HG03469 (cell line): ENCODE measurements at regions not wholly inside any gene's neighbourhood (a gene's known extent, or its start where the extent isn't known, plus 50 kb on each side); places are given as distances from the start of the nearest gene placed in this dataset.
"Not testable (repeated sequence)": the region's sequence is repeated elsewhere in the genome, so short reads cannot be mapped to it uniquely, and the experiment has no call there.

Source experiments
- ATAC-seq: cut with Tn5 transposase; IDR thresholded peaks from one replicate; pipeline ENCODE4 v1.9.1; 2021; ENCODE audit warnings: mild to moderate bottlenecking, moderate library complexity, moderate number of reproducible peaks; ENCODE audit not compliant: unreplicated experiment

DNA sequence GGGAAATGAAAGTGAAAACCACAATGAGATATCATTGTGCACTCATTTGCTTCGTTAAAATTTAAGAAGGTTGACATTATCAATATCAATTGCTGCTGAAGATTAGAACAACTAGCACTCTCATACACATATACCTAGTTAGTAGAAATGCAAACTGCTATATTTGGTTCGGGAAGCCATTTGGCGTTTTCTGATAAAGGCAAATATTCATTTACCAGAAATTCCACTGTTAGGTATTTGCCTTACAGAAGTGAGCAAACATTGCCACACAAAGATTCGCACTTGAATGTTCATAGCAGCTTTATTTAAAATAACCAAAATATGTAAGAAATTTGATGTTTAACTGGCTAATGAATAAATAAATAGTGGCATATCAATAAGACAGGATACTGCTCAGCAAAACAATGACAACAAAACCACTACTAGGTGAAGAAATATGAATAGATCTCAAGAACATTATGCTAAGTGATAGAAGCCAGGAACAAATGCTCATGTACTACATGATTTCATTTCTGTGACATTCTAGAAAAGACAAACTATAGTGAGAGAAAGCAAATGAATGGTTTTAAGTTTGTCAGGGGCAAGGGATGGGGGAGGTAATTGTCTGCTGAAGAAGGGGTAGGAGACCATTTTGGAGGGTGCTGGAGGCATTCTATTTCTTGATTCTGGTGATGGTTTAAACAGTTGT is 387.8 kb downstream of the PTH2R start:
- no peak for ATAC-seq

DNA sequence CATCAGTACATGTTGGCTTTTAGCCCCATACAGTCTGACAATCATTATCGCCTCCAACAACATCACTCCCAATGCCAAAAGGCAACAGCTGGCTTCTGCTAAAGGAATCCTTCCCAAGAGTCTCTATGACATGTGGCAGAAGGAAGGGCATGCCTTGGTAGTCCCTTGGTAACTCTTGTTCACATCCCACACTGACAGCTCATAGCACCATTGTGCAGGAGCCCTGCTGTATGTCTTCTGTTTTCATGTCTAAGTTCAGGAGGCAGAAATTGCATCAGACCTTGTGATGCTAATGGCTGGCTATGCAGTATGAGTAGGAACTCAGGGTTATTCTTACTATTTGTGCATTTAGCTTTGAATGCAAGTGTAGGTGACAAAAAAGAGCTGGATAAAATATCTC is 392.1 kb downstream of the PTH2R start:
- ATAC-seq: no peak

DNA sequence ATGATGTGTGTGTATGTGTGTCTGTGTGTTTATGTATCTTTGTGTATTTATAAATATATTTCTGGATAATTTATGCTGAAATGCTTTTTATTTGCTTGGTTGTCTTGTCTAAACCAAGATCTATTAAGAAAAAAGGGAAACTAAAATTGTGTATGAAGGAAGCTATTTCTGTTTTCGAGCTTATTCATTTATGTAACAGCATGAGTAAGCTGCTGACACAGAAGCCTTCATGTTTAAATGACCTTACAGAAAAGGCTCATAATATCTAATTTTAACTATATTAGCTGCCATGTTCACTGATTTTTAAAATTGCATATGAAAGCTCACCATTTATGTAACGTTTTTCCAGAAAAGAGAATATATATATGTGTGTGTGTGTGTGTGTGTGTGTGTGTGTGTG is 392.8 kb downstream of the PTH2R start:
- ATAC-seq: no peak

DNA sequence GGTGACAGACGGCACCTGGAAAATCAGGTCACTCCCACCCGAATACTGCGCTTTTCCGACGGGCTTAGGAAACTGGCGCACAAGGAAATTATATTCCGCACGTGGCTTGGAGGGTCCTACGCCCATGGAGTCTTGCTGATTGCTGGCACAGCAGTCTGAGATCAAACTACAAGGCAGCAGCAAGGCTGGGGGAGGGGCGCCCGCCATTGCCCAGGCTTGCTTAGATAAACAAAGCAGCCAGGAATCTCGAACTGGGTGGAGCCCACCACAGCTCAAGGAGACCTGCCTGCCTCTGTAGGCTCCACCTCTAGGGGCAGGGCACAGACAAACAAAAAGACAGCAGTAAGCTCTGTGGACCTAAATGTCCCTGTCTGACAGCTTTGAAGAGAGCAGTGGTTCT is 394.3 kb downstream of the PTH2R start:
- not testable (repeated sequence) for ATAC-seq

DNA sequence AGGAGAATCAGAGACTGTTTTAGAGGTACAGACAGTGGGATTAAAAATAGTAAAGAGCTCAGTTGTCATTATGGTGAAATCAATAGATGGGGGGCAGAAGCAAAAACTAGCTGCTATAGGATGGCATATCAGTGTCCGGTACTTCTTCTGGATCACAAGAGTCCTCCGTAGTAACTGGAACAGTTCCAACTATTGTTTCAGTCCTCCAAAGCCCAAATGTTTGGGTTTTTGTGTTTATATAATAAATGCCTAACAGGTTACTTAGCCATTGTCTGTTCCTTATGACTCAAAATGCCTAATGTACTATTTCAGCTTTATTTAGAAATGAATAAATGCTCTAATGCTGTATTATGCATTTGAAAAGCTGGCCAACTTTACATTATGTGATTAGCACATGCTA is 401.2 kb downstream of the PTH2R start:
- ATAC-seq: no peak

DNA sequence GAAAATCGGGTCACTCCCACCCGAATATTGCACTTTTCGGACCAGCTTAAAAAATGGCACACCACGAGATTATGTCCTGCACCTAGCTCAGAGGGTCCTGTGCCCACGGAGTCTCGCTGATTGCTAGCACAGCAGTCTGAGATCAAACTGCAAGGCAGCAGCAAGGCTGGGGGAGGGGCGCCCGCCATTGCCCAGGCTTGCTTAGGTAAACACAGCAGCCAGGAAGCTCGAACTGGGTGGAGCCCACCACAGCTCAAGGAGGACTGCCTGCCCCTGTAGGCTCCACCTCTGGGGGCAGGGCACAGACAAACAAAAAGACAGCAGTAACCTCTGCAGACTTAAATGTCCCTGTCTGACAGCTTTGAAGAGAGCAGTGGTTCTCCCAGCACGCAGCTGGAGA is 405.3 kb downstream of the PTH2R start:
- not testable (repeated sequence) for ATAC-seq

DNA sequence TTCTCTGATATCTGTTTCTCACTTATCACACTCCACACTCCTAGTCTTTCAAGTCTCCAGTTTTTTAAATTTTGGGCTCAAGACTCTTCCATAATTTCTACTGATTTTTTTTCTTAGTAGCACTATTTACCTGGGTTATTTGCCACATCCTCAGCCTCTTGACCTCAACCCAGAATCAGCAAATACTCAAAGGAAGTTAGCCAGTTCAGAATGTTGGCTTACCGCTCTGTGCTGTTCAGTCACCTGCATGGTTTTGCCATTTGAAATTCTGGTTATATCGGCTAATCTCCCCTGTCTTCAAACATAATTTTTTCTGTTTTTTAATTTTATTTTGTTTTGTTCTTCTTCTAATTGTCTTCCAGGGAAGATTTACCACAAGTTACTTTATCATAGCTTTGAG is 412.6 kb downstream of the PTH2R start:
- no peak for ATAC-seq

DNA sequence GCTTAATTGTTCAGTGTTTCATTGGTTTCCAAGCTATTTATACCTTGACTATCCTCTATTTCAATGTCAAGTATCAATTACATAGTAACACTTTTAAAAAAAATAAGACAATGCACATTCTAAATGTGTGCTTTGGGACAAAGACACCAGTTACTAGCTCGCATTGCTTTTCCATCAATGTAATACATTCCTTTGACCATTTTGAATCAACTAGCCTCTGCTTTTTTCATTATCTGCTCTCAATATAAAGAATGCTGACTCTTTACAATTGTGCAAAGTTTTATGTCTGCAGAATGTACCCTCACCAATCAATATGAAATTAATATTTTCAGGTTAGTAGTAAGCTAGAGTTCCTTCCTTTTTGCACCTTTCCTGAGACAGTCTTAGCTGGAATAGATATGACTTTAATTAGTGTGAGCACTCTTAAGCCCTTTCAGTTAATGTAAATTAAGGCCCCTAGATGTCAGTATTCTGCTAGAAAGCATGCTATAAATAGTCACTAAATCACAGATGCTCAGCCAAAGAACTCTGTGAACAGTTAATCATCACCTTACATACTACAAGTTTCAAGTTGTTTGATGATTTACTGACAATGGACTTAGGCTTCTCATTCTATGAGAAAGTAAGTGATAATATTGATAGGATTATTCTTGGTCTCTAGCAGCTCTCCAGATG is 413.6 kb downstream of the PTH2R start:
- ATAC-seq: peak; percentile 80

DNA sequence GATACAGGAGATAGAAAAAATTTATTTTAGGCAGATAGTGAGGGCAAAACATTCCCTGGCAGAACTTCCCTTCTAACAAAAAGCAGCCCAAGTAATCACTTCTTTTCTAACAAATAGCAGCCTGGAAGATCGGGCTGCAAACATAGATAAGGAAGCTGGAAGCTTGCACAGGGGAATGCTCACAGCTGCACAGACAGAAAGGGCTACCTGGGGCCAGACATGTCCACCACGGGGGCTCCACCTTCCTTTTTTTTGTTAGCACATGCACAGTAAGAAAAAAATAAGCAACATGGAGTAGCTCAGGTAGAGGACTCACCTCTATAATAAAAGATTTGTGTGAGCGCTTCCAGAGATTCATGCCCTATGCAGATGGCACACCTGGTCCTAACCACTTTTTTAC is 420.5 kb downstream of the PTH2R start:
- no peak for ATAC-seq

DNA sequence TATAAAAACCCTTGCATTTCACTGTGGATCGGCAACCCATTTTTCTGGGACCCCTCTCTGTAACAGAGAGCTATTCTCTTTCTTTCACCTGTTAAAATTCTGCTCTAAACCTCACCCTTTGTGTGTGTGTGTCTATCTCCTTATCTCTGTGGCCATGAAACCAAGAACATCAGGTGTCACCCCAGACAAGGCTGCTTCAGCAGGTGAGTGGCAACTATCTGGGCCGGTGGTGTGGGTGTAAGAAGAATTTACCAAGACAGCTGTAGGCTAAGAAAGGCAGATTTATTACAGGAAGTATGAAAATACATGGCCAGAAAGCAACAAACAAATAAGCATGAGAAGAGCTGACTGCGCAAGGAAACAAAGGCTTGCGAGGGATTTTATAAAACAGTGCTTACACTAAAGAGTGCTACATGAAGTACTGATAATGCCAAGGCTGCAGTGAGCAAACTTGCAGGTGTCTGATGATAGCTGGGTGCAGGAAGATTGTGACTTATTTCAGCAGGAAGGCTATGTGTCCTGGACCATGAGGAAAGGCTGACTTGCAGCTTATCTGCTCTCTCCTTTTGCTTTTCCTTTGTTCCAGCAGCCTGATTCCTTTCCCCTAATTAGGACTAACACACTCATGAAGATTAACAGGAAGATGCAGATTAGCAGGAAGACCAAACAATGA is 421.1 kb downstream of the PTH2R start:
- ATAC-seq: no peak

DNA sequence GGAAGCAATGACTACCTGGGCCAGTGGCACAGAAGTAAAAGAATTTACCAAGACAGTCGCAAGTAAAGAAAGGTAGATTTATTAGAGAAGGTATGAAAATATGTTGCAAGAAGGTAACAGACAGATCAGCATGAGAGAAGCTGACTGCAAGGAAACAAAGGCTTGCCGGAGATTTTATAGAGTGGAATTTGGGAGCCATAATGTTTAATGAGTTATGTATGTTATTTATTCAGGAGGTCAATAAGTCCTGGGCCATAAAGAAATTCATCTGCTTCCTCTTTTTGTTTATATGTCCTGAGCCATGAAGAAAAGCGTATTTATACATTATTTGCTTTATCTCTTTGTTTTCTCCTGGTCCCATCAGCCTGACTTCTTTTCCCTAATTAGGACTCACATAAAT is 423.6 kb downstream of the PTH2R start:
- no peak for ATAC-seq

DNA sequence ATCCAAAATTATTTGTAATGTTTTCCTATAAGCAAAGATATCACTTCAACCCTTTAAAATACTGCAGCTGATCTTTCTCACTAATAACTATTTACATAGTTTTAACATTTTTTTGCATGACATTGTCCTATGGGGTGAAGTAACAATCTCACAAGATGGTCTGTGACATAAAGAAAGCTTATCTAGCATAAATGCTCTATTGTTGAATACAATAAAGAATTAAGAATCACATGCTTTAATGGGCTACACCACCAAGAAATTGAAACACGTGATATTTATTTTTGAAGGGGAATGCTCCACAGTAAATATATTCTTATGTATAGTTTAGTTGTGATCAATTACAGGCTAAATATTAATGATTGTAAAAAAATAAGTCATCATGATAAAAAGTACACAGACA is 441.1 kb downstream of the PTH2R start:
- ATAC-seq: no peak

DNA sequence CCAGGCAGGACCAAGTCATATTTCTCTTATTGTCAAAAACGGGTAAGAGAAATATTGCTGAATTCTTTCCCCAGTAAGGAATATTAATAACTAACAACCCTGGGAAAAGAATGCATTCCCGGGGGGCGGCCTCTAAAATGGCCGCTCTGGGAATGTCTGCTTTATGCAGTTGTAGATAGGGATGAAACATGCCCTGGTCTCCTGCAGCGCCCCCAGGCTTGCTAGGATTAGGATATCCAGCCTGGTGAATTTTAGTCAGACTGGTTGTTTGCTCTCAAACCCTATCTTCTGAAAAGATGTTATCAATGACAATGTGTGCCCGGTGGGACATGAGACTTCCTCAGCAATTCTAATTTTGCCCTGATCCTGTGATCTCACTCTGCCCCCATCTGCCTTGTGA is 448.1 kb downstream of the PTH2R start:
- no peak for ATAC-seq

DNA sequence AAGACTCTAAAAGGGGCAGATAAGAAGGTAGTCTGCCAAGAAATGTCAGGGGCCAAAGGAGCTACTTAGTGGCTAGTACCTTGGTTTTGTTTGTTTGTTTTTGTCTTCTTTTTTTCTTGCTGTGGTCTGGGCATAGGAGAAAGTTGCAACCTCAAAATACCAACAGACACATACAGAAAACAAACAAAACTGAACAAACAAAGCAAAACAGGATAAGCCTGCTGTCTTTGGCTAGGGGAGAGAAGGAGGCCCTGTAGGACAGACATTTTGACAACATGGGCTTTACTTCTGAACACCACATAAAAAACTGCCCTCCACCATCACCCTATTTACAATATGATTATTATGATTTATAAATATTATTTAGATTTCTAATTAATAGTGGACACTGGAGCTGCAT is 460.8 kb downstream of the PTH2R start:
- no peak for ATAC-seq

DNA sequence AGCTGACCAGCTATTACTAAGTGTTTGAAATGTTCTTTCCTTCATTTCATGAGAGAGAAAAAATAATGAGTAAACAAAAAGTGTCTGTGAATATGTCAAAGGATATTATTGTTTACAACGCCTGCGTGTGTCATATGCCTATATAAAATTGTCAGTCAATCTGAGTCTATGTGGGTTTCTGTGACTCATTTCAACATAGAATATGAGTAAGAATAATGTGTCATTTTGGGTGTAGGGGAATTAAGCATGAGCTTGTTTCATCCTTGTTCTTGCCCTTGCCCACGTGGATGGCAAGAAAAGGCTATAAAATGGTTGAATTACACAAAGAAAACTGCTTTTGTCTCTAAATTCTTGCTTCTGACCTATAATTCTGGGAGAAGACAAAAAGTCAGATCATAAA is 466.0 kb downstream of the PTH2R start:
- peak; percentile 67 for ATAC-seq

DNA sequence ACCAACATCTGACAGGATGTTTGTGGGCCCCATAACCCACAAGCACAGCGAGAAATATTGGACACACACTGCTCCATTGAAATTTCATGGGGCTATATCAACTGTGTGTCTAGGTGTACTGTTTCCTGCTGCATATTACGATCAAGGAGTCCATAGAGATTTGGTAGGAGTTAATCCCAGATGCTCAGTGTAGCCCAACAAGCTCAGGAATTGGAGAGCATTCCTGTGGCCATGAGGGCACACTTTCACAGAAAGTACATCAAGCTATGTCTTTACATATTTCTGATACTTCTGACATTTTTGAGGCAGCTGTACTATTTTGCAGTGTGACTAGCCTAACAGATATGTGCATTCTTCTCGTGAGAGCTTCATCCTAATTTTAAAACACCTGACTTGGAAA is 473.1 kb downstream of the PTH2R start:
- ATAC-seq: no peak

DNA sequence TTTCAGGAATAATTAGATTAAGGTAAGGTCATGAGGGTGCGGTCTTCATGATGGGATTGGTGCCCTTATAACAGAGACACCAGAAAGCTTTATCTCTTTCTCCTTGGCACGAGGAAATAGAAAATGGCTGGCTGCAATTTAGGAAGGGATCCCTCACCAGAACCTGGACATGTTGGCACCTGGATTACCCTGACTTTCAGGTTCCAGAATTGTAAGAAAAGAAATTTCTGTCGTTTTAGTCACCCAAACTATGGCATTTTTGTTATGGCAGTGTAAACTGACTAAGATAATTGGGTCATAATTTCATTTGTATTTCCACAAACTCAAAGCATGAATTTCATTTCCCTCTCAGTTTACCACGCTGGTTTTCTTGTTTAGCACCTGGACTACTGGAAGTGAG is 473.6 kb downstream of the PTH2R start:
- ATAC-seq: no peak

DNA sequence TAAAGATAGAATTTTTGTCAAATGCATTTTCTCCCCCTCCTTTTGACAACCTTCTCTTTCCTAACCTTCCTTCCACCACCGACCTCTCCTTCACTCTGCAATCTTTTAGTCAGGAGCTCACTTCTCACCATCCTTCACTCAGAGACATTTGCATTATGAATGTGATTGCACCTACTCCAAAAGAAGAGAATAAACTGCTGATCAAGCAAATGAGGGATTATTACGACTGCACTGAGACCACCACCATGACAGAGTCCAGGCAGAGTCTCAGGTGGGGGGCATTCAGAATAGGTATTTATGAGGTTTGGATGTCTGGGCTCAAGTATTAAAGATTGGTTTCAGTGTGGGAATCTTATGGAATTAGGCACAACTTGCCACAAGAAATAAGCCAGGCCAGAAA is 483.9 kb downstream of the PTH2R start:
- no peak for ATAC-seq

DNA sequence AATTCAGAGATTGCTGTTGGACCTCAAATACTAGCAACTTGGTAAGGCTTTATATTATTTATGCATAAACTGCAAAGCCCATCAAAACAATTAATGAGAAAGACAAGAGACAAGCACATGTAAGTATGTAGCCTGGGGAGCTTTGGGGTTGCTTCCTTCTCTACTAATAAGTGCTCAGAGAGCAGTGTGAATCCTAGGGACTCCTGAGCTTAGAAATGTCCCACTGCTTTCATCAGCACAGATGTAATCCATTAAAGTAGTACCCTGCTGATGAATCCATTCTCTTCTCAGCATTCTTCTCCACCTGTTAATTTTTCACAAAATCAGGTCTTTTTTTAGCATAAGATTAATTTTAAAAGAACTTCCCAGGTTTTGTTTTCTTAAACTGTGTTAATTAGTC is 485.6 kb downstream of the PTH2R start:
- ATAC-seq: no peak

DNA sequence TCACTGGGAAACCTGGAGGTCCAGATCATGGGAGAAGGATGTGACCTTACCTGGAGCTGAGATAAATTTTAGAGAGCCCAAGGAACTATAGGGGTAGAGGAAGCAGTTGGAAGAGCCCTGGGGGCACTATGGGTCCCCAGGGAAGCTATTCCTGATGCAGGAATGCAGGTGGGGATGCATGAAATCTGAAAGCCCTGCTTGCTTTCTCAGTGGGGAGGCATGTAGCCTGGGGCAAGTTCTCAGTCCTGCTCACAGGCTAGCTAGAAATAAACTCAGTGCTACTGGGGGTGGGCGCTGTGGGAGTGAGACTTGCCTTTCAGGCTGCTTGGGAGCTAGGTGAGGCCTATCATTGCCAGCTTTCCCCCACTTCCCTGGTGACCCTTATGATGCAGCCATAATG is 499.7 kb downstream of the PTH2R start:
- no peak for ATAC-seq

DNA sequence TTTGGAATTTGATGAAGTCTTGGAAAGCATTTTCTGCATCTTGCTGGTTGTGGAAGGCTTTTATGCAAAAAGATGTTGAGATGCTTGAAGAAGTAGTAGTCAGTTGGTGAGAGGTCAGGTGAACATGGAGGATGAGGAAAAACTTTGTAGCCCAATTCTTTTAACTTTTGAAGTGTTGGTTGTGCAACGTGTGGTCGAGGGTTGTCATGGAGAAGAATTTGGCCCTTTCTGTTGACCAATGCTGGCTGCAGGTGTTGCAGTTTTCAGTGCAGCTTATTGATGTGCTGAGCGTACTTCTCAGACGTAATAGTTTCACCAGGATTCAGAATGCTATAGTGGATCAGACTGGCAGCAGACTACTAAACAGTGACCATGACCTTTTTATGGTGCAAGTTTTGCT is 508.4 kb upstream of the MAP2 start:
- ATAC-seq: no peak

DNA sequence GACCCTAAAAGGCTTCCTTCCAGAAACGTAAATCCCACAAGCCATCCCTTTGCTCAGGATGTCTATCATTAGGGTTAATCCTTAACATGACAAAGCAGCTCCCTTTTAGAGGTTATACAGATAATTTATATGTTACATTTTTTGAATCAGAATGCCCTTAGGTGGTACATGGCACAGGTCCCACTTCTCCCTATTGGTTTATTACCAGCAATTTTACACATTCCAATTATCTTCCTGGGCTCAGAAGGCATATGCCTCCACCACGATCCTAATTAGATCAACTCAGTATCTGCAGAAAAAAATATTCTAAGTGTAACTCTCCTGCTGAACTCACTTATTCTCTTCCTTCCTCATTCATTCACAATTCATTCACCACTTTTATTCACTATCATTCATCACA is 507.0 kb upstream of the MAP2 start:
- no peak for ATAC-seq
